NCI-H128 (cell line): ENCODE measurements at regions not wholly inside any gene's neighbourhood (a gene's known extent, or its start where the extent isn't known, plus 50 kb on each side); places are given as distances from the start of the nearest gene placed in this dataset.

ENCODE experiments used
- DNase-seq: peaks from one replicate; lab custom pipeline; 2025; ENCODE audit not compliant: unreplicated experiment; lab: John Stamatoyannopoulos, UW

GRCh38 chr1:208885060-208885459 is 640.9 kb upstream of the PLXNA2 start:
- no peak for DNase-seq

GRCh38 chr1:208885650-208886049 is 641.5 kb upstream of the PLXNA2 start:
- DNase-seq: no peak

DNA sequence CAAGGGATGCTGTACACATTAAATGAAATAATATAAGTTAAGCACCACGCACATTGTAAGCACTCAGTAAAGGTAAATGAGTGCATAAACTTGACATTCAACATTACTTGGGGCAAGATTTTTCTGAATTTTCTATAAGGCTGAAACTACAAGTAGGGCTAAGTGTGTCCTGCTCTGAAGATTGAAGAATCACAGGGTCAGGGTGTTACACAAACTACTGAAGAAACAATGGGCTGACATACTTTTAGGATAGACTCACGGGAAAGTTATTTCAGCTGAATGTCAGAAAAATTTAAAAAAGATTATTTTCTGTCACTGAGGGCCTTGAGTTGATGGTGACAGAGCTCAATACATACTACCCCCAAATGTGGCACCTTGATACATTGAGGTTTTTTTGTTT is 644.2 kb upstream of the PLXNA2 start:
- DNase-seq: no peak

- no peak for DNase-seq
These were observed 648.0 kb upstream of the PLXNA2 start for GRCh38 chr1:208892147-208892546.

GRCh38 chr1:208893251-208893650 is 649.1 kb upstream of the PLXNA2 start:
- no peak for DNase-seq

DNA sequence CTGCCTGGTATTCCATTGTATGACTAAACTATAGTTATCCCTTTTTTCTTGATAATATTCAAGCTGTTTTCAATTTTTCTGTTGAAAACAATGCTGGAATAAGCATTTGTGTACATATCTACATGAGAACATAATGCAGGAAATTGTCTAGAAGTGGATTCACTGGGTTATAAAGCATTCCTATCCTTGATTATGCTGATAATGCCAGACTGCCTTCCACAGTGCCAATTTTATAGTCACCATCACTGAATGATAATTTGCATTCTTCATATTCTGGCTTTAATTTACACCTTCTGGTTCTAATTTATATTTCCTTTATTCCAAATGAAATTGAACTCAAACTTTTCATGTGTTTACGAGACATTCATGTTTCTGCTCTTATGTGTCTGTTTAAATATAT is 651.0 kb upstream of the PLXNA2 start:
- no peak for DNase-seq

- no peak for DNase-seq
These were observed 651.6 kb upstream of the PLXNA2 start for GRCh38 chr1:208895820-208896219.

DNA sequence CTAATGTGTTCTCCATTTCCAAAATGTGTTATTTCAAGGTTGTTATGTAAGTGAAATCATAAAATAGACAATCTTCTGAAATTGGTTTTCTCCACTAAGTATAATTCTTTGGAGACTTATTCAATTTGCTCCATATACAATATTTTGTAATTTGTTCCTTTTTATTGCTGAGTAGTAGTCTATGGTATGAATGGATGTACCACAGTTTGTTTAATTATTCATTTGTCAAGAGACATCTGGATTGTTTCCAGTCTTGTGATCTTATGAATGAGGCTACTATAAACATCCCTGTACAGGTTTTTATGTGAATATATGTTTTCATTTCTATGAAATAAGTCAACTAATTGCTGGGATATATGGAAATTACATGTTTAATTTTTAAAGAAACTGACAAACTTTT is 652.6 kb upstream of the PLXNA2 start:
- no peak for DNase-seq

DNA sequence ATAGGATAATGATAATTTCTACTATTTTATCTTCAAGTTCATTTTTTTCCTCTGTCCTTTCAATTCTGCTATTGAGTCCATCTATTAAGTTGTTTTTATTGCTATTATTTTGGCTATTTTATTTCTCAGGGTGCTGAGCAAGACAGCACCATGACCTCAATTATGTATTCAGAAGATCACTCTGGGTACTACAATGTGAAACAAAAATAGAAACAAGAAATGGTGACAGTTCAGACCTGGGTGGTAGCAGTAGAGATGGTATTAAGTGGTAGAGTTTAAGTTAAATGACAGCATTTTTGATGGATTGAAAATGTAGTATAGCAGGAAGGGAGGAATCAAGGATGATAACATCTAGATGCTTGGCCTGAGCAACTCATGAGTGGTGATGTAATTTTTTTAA is 655.3 kb upstream of the PLXNA2 start:
- no peak for DNase-seq

GRCh38 chr1:208903251-208903905 is 659.2 kb upstream of the PLXNA2 start:
- no peak for DNase-seq

GRCh38 chr1:208907790-208908189 is 663.6 kb upstream of the PLXNA2 start:
- no peak for DNase-seq

DNA sequence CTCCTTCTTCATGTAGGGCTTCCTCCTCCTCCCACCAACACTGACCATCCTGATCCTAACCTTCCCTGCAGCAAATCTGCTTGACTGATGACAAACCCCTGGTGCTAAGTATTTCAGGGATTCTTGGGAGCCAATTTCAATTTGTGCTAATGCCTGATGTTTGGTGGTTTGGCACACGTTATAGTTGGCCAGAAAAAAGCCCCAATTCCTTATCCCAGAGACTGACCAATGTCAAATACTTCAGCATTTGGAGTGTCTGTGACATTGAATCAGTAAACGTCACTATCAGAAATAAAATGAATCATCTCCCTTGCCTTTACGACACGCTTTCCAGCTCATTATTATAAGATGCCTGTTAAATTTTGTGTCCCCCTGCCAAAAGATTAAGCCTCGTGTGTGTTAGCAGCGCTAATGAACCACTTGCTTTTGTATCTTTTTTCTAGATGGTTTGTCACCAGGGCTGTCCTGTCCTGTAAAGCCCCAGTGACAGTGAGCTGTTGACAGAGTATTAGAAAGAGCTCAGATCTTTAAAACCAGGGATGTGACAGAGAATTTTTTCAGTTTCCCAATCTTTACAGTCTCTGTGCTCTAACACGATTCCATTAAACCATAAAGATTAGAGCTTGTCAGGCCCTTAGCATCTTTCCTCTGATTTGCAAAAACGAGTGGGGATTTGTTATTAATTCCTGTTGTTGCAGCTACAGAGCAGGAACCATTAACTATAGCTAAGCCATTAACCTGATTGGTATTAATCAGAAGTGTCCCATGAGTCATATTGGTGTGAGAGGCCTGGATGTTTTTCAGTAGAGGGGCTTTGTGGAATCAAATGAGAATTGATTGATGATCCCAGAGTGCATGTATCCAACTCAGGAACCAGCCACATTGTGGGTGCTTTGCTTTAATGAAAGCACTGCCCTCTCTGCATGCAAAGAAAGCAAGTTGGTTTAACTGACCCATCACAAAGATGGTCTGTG is 665.1 kb upstream of the PLXNA2 start:
- DNase-seq: no peak

DNA sequence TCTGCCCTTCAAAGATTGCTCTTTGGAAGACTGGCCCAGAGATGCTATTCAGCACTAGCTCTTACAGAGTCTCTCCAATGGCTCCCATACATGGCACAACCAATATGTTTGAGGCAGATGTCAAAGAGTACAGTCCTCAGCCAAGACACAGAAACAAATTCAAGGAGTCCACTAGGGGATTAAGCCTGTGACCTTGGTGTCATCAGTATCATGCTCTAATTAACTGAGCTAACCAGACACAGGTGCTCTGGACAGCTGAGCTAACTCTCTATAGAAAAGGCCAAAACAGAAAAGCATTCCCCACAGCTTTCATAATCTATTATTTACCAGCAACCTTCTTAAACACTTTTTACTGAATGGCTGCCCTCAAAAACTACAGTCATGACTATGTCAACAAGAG is 666.0 kb upstream of the PLXNA2 start:
- DNase-seq: no peak

- DNase-seq: no peak
These were observed 666.2 kb upstream of the CAMK1G start for GRCh38 chr1:208917281-208917680.

DNA sequence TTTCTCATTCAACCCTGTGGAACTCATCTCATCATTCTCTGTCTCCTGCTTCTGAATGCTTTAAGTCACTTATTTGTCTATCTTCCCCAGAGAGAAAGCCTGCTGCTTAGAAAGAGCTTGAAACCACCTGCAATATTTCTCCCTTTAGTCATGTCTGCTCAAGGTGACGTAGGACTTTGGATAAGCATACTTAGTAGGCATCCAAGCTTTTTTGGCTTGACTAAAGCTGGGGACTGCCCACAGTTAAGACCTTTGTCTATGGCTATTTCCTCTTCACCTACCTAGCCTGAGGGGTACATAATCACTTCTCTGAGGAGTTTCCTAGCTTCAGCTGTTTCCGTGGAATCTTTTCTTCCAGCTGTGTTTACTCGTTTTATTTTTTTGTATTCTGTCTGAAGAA is 665.8 kb upstream of the CAMK1G start:
- no peak for DNase-seq

GRCh38 chr1:208918160-208918559 is 665.4 kb upstream of the CAMK1G start:
- no peak for DNase-seq

GRCh38 chr1:208919371-208919770 is 664.1 kb upstream of the CAMK1G start:
- no peak for DNase-seq

DNA sequence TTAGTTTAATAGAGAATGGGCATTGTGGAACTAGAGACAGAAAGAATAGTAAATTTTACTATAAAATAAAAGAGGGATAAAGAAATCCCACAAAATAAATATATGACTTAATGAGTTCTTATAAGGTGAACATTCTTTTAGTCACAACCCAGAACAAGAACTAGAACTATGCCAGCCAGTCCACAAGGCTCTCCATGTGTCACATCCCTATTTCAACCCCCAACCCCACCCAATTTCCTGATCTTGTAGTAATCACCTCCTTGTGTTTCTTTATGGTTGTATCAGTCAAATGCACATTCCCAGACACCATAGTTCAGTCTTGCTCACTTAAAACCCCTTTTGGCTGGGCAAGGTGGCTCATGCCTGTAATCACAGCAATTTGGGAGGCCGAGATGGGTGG is 662.3 kb upstream of the CAMK1G start:
- no peak for DNase-seq

GRCh38 chr1:208923456-208923855 is 660.1 kb upstream of the CAMK1G start:
- DNase-seq: no peak

- DNase-seq: no peak
These were observed 659.4 kb upstream of the CAMK1G start for GRCh38 chr1:208923946-208924720.

DNA sequence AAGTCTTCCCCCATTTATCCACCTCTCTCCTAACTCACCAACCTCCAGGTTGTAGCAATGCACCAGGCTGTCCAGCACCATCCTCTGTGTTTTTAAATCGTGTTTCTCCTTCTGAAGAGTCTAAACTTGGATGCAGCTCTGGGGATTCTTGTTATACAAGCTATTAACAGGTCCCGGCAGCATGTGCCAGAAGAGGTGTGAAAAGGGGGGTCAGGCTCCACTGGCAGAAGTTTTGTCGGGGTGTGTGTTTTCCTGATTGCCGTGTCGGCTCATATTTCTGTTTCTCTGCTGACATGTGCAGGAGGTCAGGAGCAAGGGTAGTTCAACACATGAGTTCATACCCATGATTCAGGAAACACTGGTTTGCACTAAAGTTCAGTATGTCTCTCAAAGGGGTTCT is 658.6 kb upstream of the CAMK1G start:
- no peak for DNase-seq
